PC-3 (cell line): ENCODE measurements at regions not wholly inside any gene's neighbourhood (a gene's known extent, or its start where the extent isn't known, plus 50 kb on each side); places are given as distances from the start of the nearest gene placed in this dataset.

Experiments
- CTCF ChIP-seq: fragments of 300-600 bp; sonication (generic); conservative IDR thresholded peaks from 2 replicates; pipeline ENCODE4 v1.5.1; 2017; ENCODE audit warnings: antibody characterized with exemption, low read depth, mild to moderate bottlenecking, low read length
- EZH2 ChIP-seq: fragments of 300-600 bp; sonication (generic); IDR thresholded peaks from one replicate; pipeline ENCODE4 v1.6.1; 2017; ENCODE audit warnings: antibody characterized with exemption, mild to moderate bottlenecking, low read length; ENCODE audit not compliant: unreplicated experiment

GRCh38 chr3:44104668-44105321 lies 136.9 kb upstream of the TOPAZ1 start:
- TF ChIP-seq EZH2 (no peak), CTCF (no peak)
